ENCODE measurements at regions not wholly inside any gene's neighbourhood (a gene's known extent, or its start where the extent isn't known, plus 50 kb on each side); places are given as distances from the start of the nearest gene placed in this dataset.

DNA sequence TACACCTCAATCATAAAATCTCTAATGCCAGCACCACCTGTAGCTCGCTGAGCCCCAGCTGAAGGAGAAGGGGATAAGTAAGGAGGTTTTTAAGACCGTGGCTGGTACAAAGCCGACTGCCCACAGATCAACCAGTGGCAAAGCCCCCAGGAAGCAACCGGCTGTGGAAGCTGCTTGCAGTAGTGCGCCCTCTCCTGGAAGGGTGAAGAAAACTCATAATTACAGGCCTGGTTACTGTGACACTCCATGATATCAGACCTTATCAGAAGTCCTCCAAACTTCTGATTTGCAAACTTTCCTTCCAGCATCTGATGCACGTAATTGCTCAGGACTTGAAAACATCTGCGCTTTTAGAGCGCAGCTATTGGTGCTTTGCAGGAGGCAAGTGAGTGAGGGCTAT is 63.1 kb upstream of the MCTP2 start:
- TF ChIP-seq CTCF (IDR thresholded peaks at IDR 0.05): peak in 2 of 7 experiments; percentile 10 to 13
- no peak for TF ChIP-seq POLR2A (IDR thresholded peaks at IDR 0.05)
